Stimulated activated naive CD8-positive, alpha-beta T cell treated with anti-CD3 and anti-CD28 coated beads, Interleukin-15, amount 100 ng/mL, for 72 hours (primary cell): ENCODE measurements at regions not wholly inside any gene's neighbourhood (a gene's known extent, or its start where the extent isn't known, plus 50 kb on each side); places are given as distances from the start of the nearest gene placed in this dataset.
A peak's percentile ranks its signal among the peaks of the same experiment; 100 is the strongest.
"Not testable (repeated sequence)": the region's sequence is repeated elsewhere in the genome, so short reads cannot be mapped to it uniquely, and the experiment has no call there.

Source experiments
- ATAC-seq: fragments of 150-1000 bp; cut with Tn5 transposase; 2 replicates; pipeline ENCODE4 v1.10.0; 2021; ENCODE audit warnings: mild to moderate bottlenecking, moderate library complexity
- DNase-seq, 2 donors: peaks; one replicate each; pipeline ENCODE4 v3.0.0; 2021 to 2022
- H3K27ac Mint-ChIP-seq, 2 donors: one replicate each; pipeline ENCODE4 v1.8.0; 2022; ENCODE audit warnings: mild to moderate bottlenecking in 2 of 2, mixed read lengths in 2 of 2, moderate library complexity in 2 of 2
- H3K27me3 Mint-ChIP-seq: one replicate; pipeline ENCODE4 v1.8.0; 2022; ENCODE audit warnings: mixed read lengths
- H3K4me1 Mint-ChIP-seq: one replicate; pipeline ENCODE4 v1.8.0; 2022; ENCODE audit warnings: mild to moderate bottlenecking, mixed read lengths
- H3K4me3 Mint-ChIP-seq, 2 donors: one replicate each; pipeline ENCODE4 v1.8.0; 2022; ENCODE audit warnings: mild to moderate bottlenecking in 2 of 2, mixed read lengths in 2 of 2, moderate library complexity in 1 of 2
- H3K9me3 Mint-ChIP-seq, 2 donors: one replicate each; pipeline ENCODE4 v1.8.0; 2022; ENCODE audit warnings: mixed read lengths in 2 of 2

DNA sequence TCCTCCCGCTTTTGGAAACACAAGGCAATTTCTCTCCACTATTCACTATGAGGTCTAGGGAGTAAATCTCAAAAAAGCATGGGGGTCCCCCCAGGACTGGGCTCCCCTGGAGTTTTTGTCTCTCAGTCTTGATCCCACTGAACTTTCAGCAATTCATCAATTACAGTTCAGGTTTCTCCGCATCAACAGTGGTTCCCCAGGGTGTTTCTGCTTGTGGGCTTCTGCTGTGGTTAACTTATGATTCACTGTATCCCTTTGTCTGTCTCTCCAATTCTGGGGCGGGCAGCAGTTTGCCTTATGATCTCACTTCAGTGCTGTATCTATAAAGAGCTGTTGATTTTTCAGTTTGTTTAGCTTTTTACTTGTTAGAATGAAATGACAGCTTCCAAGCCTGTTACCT, 142.6 kb upstream of the CDC14C start:
- no peaks in the 10 kb centered on the region for H3K4me1 Mint-ChIP-seq
- DNase-seq (peak in 1 of 2 donors; percentile 14), ATAC-seq (peak; percentile 83)
- H3K27me3 Mint-ChIP-seq: no peaks in the 10 kb centered on the region
- H3K4me3 Mint-ChIP-seq: no peak overlapping the region
- H3K27ac Mint-ChIP-seq: no peak overlapping the region
- peaks cover 11 to 12% of the 10 kb centered on the region in 2 donors for H3K9me3 Mint-ChIP-seq

DNA sequence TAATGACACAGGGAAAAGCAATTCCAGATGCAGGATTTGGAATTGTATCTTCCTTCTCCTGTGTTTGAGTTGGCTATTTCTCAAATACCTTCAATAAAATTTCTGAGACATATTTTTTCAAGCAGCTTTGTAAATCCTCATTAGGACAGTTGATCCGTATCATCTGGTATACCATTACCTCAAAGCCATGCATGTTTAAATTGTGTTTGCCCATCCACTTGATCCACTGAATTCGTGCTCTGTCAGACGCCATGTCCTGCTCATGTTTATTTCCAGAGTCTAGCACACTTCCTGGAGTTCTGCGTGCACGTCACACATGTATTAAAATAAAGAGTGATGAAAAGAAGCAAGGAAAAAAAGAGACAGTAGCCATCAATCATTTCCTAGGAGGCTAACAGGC, 141.8 kb upstream of the CDC14C start:
- no peak for ATAC-seq
- Mint-ChIP-seq H3K9me3 (peaks cover 11 to 14% of the 10 kb centered on the region in 2 donors), H3K4me1 (no peaks in the 10 kb centered on the region)

DNA sequence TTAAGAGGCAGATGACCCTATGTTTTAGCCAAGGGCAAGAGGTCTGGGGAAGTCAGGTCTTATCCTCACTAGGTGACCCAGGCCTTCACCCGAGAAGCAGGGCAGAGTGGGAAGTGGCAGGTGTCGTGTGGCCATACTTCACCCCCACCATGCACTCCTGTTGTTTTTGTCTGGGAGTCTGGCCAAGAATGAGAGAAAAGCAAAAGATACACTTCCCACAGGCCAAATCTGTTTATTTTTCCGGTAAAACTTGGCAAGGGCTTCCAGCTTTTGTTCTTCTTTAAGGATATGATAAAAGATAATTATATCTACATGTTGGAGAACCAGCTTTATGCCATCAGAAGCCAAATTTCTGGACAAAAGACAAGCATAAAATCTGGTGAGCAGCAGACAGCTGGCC, 137.4 kb upstream of the CDC14C start:
- Mint-ChIP-seq H3K27me3 (no peaks in the 10 kb centered on the region), H3K4me3 (no peak overlapping the region), H3K27ac (peak overlapping the region in 1 of 2 donors; percentile 21), H3K9me3 (peaks cover 0 to 14% of the 10 kb centered on the region in 2 donors), H3K4me1 (no peaks in the 10 kb centered on the region)
- DNase-seq: no peak
- ATAC-seq: no peak

More for the DNA sequence above, 141.8 kb upstream of the CDC14C start:
- no peak for DNase-seq
- H3K27me3 Mint-ChIP-seq: no peaks in the 10 kb centered on the region
- no peak overlapping the region for H3K27ac Mint-ChIP-seq
- H3K4me3 Mint-ChIP-seq: no peak overlapping the region

DNA sequence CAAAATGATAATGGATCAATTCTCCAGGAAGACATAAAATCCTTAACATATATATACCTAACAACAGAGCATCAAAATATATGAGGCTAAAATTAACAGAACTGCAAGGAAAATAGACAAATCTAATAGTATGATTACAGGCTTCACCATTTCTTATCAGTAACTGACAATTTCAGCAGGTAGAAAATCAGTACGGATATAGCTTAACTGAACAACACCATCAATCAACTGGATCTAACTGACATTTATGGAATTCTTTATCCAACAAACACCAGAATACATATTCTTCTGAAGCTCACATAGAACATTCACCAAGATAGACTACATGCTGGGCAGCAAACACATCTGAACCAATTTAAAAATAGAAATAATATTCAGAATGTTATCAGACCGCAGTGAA, 121.1 kb upstream of the CDC14C start:
- DNase-seq (no peak), ATAC-seq (no peak)
- Mint-ChIP-seq H3K4me3 (no peak overlapping the region), H3K27ac (no peak overlapping the region), H3K4me1 (no peaks in the 10 kb centered on the region), H3K9me3 (no peaks in the 10 kb centered on the region), H3K27me3 (no peaks in the 10 kb centered on the region)

DNA sequence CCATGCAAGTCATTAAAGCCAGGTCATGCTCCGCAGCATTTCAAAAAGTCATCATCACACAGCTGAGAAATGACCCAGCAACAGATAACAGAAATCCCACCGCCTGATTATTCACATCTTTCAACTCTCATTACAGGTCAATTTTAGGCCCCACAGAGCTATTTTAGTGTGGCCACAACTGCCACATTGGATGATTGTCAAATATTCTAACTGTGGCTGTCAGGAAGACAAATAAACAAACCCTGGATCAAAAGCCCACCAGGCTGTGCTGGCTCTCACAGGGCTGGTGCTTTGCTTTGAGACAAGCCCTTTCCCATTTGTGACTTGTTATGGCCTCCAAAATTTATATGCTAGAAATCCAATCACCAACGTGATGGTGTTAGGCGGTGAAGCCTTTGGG, 117.6 kb upstream of the CDC14C start:
- Mint-ChIP-seq H3K9me3 (no peaks in the 10 kb centered on the region), H3K4me1 (no peaks in the 10 kb centered on the region), H3K27ac (no peak overlapping the region), H3K4me3 (no peak overlapping the region), H3K27me3 (no peaks in the 10 kb centered on the region)
- DNase-seq (no peak), ATAC-seq (no peak)

DNA sequence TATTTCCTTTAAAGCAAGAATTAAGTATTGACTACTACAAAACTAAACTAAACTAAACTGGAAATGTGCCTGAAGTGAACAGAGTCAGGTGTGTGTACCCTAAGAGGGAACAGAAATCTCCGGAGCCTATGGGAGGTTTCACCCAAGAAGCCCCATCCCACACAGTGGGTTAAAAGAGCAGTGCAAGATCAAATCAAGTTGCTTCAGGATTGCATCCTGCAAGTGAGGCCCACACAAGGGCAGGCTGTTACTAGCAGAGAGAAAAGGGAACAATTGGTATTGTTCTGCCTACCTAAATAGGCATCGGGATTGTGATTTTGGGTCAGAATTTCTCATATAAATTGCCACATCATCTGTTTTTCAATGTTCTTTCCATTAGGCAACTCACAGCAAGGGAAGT, 113.3 kb upstream of the CDC14C start:
- Mint-ChIP-seq H3K27me3 (no peaks in the 10 kb centered on the region), H3K9me3 (peaks cover 0 to 6% of the 10 kb centered on the region in 2 donors), H3K4me1 (no peaks in the 10 kb centered on the region), H3K4me3 (no peak overlapping the region), H3K27ac (no peak overlapping the region)
- DNase-seq (no peak), ATAC-seq (no peak)

DNA sequence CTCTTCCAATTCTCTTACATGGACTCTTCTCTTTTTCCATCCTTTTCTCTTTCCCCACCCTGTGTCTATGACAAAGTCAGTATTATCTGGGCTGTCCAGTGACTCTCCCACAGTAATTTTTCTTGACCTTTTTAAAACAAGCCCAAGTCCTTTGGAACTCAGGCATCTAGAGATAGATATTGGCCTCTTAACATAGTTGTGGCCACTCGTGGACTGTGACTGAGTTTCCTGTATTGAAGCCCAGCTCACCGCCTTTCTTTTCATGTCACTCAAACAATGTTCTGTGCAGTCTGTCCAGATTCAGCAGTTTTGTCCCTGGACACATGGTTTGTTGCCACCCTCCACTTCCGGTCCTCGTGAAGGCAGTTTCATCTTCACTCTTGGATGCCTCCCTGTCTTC, 110.9 kb upstream of the CDC14C start:
- DNase-seq: no peak
- Mint-ChIP-seq H3K4me3 (no peak overlapping the region), H3K9me3 (peaks cover 0 to 6% of the 10 kb centered on the region in 2 donors), H3K4me1 (no peaks in the 10 kb centered on the region), H3K27ac (no peak overlapping the region), H3K27me3 (no peaks in the 10 kb centered on the region)
- ATAC-seq: no peak

DNA sequence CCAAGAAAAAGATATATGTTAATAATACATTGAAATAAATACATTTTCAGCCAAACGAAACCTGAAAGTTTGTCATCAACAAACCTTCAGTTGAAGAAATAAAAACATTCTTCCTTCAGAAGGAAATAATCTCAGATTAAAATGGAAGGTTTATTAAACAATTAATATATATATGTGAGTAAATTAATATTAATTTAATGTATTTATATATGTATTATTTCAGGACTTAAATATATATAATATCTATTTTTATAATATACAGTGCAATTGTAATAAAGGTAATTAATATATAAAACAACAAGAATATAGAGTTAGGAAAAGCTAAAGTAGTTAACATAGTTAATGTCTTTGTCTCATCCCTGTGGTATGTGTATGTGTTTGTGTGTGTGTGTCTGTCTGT, 102.2 kb upstream of the CDC14C start:
- Mint-ChIP-seq H3K4me3 (no peak overlapping the region), H3K27me3 (no peaks in the 10 kb centered on the region), H3K27ac (no peak overlapping the region), H3K4me1 (no peaks in the 10 kb centered on the region), H3K9me3 (peaks cover 0 to 7% of the 10 kb centered on the region in 2 donors)
- ATAC-seq: no peak
- no peak for DNase-seq

DNA sequence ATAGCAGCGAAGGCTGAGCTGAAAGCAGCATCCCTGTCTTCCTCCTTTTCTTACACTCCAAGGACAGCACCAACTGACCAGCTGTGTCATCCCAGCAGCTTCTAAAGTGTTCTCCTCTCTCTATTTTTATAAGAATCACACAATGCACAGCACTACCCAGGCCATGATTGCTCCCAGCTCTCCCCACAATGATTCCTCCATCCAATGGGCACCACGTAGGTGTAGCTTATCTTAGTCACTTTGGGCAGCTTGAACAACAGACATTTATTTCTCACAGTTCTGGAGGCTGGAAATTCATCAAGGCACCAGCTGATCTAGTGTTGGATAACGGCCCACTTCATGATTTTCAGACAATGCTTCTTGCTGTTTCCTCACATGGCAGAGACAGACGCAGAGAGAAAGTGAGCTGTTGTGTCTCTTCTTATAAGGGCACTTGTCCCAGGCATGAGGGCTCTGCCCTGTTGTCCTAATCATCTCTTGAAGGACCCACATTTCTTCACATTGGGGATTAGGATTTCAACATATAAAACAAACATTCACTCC, 92.0 kb upstream of the CDC14C start:
- Mint-ChIP-seq H3K4me1 (no peaks in the 10 kb centered on the region), H3K27ac (no peak overlapping the region), H3K27me3 (no peaks in the 10 kb centered on the region), H3K9me3 (peaks cover 4 to 8% of the 10 kb centered on the region in 2 donors), H3K4me3 (no peak overlapping the region)
- ATAC-seq: no peak
- no peak for DNase-seq

DNA sequence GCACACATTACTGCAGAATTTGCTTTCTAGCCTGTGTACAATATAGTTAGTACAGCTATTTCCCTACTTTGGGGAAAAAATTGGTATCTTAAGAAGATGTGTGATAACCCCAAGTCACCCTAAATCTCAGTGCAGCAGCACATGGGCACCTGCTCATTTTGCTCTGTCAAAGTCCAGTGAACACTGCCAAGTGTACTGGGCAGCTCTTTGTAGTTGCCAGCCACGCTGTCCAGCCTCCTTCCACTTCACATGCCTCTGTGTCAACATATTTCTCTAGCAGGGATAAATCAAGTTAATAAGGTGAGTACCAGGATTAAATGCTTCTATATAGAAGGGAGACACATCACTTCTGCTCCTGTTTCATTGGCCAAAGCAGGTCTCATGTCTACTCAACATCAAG, 87.1 kb upstream of the CDC14C start:
- no peak overlapping the region for H3K27ac Mint-ChIP-seq
- H3K4me3 Mint-ChIP-seq: no peak overlapping the region
- no peaks in the 10 kb centered on the region for H3K4me1 Mint-ChIP-seq
- DNase-seq (no peak), ATAC-seq (no peak)
- no peaks in the 10 kb centered on the region for H3K27me3 Mint-ChIP-seq
- peaks cover 0 to 8% of the 10 kb centered on the region in 2 donors for H3K9me3 Mint-ChIP-seq

DNA sequence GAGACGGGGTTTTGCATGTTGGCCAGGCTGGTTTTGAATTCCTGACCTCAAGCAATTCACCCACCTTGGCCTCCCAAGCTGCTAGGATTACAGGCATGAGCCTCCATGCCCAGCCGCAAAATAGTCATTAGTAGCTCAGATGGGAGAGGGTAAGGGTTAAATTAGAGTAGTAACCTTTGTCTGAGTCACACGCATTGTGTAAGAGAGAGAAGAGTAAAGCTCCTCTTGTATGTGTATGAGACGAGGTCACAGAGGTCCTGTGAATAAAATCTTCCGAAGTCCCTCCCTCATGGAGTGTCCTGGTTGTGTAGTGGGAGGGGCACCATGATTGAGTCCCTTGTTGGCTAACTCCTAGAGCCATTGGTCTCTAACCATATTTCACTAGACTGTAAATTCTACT, 85.2 kb upstream of the CDC14C start:
- H3K27me3 Mint-ChIP-seq: no peaks in the 10 kb centered on the region
- ATAC-seq (no peak), DNase-seq (no peak)
- no peak overlapping the region for H3K4me3 Mint-ChIP-seq
- no peak overlapping the region for H3K27ac Mint-ChIP-seq
- H3K4me1 Mint-ChIP-seq: no peaks in the 10 kb centered on the region
- H3K9me3 Mint-ChIP-seq: peaks cover 0 to 5% of the 10 kb centered on the region in 2 donors

DNA sequence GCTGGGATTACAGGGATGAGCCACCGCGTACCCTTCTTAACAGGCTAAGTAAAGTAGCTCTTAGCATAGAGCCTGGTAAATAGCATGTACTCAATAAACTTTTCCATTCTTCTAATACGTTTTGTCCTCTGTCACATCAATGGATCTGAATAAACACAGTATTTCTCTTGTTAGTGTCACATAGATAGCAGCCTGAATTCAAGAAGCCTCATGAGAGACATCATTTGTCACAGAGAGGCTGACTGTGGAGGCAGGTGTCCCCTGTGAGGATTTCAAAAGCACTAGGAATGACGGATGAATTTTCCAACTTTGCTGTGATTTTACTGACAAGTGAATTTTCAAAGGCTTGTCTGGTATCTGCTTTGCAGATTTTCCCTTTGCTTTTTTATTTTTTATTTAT, 82.6 kb upstream of the CDC14C start:
- no peak overlapping the region for H3K27ac Mint-ChIP-seq
- no peaks in the 10 kb centered on the region for H3K4me1 Mint-ChIP-seq
- ATAC-seq (no peak), DNase-seq (no peak)
- H3K27me3 Mint-ChIP-seq: no peaks in the 10 kb centered on the region
- H3K9me3 Mint-ChIP-seq: no peaks in the 10 kb centered on the region
- no peak overlapping the region for H3K4me3 Mint-ChIP-seq

DNA sequence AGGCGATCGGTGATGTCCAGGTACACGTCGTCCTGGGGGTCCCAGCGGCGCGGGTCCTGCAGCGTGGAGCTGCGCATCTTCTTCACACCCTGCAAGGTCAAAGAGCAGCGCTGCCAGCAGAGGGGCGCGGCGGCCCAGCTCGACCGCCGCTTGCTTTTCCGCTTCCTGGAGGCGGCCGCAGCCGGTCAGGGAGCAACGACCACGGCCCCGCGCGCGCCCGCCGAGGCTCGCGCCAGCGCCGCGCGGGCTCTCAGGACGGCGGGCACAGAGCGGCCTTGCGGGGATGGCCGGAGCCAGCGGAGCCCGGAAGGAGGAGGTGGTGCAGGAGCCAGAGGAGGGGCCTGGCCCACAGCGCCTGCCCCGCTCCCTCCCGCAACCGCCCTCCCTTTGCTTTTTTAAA, 76.4 kb upstream of the CDC14C start:
- H3K9me3 Mint-ChIP-seq: no peaks in the 10 kb centered on the region
- H3K27me3 Mint-ChIP-seq: no peaks in the 10 kb centered on the region

DNA sequence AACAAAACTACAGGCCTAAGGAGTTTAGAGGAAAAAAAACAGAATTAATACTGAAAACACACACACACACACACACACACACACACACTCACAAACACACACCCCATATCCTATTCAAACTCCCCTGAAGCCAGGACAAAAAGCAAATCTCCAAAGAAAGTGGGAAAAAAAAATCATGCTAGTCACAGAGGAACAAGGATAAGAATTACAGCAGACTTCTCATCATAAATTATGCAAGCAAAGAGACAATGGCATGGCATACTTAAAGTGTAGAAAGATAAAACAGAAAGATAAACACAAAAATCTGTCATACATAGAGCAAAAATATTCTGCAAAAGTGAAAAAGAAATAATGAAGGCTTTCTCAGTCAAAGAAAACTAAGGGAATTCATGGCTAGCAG, 63.9 kb upstream of the CDC14C start:
- H3K9me3 Mint-ChIP-seq: peaks cover 12 to 25% of the 10 kb centered on the region in 2 donors
- not testable (repeated sequence) for DNase-seq, H3K4me3 Mint-ChIP-seq, H3K27ac Mint-ChIP-seq, H3K4me1 Mint-ChIP-seq, H3K27me3 Mint-ChIP-seq, ATAC-seq

More for the DNA sequence above, 76.4 kb upstream of the CDC14C start:
- H3K4me3 Mint-ChIP-seq: no peak overlapping the region
- no peaks in the 10 kb centered on the region for H3K4me1 Mint-ChIP-seq
- ATAC-seq (no peak), DNase-seq (no peak)
- H3K27ac Mint-ChIP-seq: no peak overlapping the region

DNA sequence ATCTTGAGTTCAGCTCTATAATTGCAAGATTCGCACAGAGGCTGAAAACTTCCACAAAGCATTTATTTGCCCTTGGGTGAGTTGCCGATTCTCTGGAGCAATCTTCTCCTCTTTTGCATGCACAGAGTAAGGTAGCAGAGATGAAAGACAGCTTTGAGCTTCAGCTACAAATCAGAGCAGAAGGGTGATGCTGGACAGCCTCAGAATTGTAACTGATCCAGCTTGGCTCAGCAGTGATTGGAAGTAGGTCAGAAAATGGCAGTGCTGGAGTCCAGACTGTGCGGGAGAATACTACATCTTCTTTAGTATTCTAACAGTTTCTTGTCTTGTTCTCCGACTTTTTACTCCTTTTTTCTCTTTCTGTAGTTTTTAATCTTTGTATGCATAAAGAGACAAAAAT, 55.4 kb upstream of the CDC14C start:
- Mint-ChIP-seq H3K27me3 (no peaks in the 10 kb centered on the region), H3K9me3 (peaks cover 7 to 11% of the 10 kb centered on the region in 2 donors), H3K4me3 (no peak overlapping the region), H3K4me1 (no peaks in the 10 kb centered on the region), H3K27ac (no peak overlapping the region)
- DNase-seq (no peak), ATAC-seq (no peak)

DNA sequence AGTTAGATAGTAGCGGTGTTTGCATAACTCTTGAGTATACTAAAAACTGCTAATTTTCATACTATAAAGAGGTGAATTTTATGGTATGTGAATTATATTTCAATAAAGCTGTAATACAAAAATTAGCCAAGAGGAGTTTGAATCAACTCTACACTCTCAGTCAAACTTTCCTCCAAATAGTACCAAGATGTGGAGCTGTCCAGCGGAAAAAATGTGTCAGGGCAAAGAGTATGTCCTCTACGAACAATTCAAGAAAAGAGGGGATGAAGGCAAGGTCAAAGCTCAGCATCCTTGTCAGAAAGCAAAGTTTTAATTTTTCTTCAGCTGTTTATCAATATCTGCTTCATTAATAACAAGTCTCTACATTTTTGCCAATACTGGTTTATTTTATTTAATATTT, 51.8 kb upstream of the CDC14C start:
- no peak for ATAC-seq
- no peak for DNase-seq
- Mint-ChIP-seq H3K9me3 (peaks cover 0 to 4% of the 10 kb centered on the region in 2 donors), H3K4me1 (no peaks in the 10 kb centered on the region), H3K4me3 (no peak overlapping the region), H3K27ac (no peak overlapping the region), H3K27me3 (no peaks in the 10 kb centered on the region)
